ENCODE measurements at regions not wholly inside any gene's neighbourhood (a gene's known extent, or its start where the extent isn't known, plus 50 kb on each side); places are given as distances from the start of the nearest gene placed in this dataset.

GRCh38 chr9:18390393-18390792 lies 83.6 kb upstream of the ADAMTSL1 start:
- H2BK5ac ChIP-seq (ENCODE audit: low read depth, low read length, poor library complexity, severe bottlenecking) = no peak overlapping the region
- H3K4me3 ChIP-seq (ENCODE audit: insufficient read depth, low read depth, low read length) = no peak overlapping the region
- no peak overlapping the region for H2BK120ac ChIP-seq (ENCODE audit: low read depth, low read length)
- H3K18ac ChIP-seq (ENCODE audit: low read depth, low read length) = no peak overlapping the region
- H3K9me3 ChIP-seq (ENCODE audit: control insufficient read depth, insufficient read depth, low read length) = no peaks in the 10 kb centered on the region
- no peak overlapping the region for H3K4me2 ChIP-seq (ENCODE audit: low read depth, low read length)
- POLR2A ChIA-PET (ENCODE audit: unreplicated experiment) = no interaction called here
- H3K4ac ChIP-seq (ENCODE audit: low read depth, low read length) = no peak overlapping the region
- DNase-seq = peak; percentile 26
- no peak overlapping the region for H2AK9ac ChIP-seq (replicated peaks; ENCODE audit: low read depth, low read length, poor library complexity)
- no peaks in the 10 kb centered on the region for H3K9me1 ChIP-seq (ENCODE audit: insufficient read depth, low read length)
- no peaks in the 10 kb centered on the region for H3K79me1 ChIP-seq (ENCODE audit: low read depth in 1 of 2, low read length in 2 of 2)
- no peak overlapping the region for H2BK15ac ChIP-seq (ENCODE audit: low read depth, low read length)
- no peaks in the 10 kb centered on the region for H3K4me1 ChIP-seq (ENCODE audit: control insufficient read depth, insufficient read depth, low read length)
- H2AK5ac ChIP-seq (ENCODE audit: low read depth, low read length) = no peak overlapping the region
- H3K27me3 ChIP-seq (ENCODE audit: control insufficient read depth, insufficient read depth, low read length) = no peaks in the 10 kb centered on the region
- no peak overlapping the region for H4K91ac ChIP-seq (ENCODE audit: insufficient read depth, low read depth, low read length)
- H3K36me3 ChIP-seq (ENCODE audit: control insufficient read depth, insufficient read depth, low read length) = no peaks in the 10 kb centered on the region
- intact Hi-C loops (cut with micrococcal nuclease) (no loop called here), in situ Hi-C loops (cut with MboI; ENCODE audit: low sequenced_read_pairs) (no loop called here), dilution Hi-C loops (cut with HindIII; ENCODE audit: low sequenced_read_pairs, unreplicated experiment) (no loop called here)
- no peak for ATAC-seq (ENCODE audit: low read depth)
- H3K23ac ChIP-seq (ENCODE audit: low read depth, low read length) = no peak overlapping the region
- no peak overlapping the region for H3K14ac ChIP-seq (replicated peaks; ENCODE audit: low read depth, low read length)
- H4K20me1 ChIP-seq (ENCODE audit: insufficient read depth, low read length) = no peaks in the 10 kb centered on the region
- H2AFZ ChIP-seq (replicated peaks; ENCODE audit: low read length, poor library complexity) = no peak overlapping the region
- no peak overlapping the region for H2BK20ac ChIP-seq (ENCODE audit: low read depth, low read length)
- no peak for TF ChIP-seq BHLHE40 (IDR thresholded peaks at IDR 0.05; ENCODE audit: low read depth, low read length)
- TF ChIP-seq POLR2A (IDR thresholded peaks at IDR 0.05; ENCODE audit: low read depth, low read length) = no peak
- TF ChIP-seq CEBPB (IDR thresholded peaks at IDR 0.05; ENCODE audit: low read depth, low read length) = no peak
- no peak for TF ChIP-seq ELK1 (IDR thresholded peaks at IDR 0.05; ENCODE audit: borderline replicate concordance, low read depth, low read length)
- no peak for TF ChIP-seq NFE2L2 (IDR thresholded peaks at IDR 0.05; ENCODE audit: low read depth, low read length)
- TF ChIP-seq USF2 (IDR thresholded peaks at IDR 0.05; ENCODE audit: low read depth, low read length) = no peak
- TF ChIP-seq RFX5 (IDR thresholded peaks at IDR 0.05; ENCODE audit: low read depth, low read length) = no peak
- no peak for TF ChIP-seq MXI1 (IDR thresholded peaks at IDR 0.05; ENCODE audit: borderline replicate concordance, low read depth, low read length)
- TF ChIP-seq RAD21 (IDR thresholded peaks at IDR 0.05; ENCODE audit: low read length) = no peak
- TF ChIP-seq FOS (IDR thresholded peaks at IDR 0.05; ENCODE audit: low read depth, low read length) = no peak
- TF ChIP-seq MAZ (IDR thresholded peaks at IDR 0.05; ENCODE audit: borderline replicate concordance, low read depth, low read length) = no peak
- TF ChIP-seq RCOR1 (IDR thresholded peaks at IDR 0.05; ENCODE audit: insufficient replicate concordance, low read length) = no peak
- TF ChIP-seq MAFK (IDR thresholded peaks at IDR 0.05; ENCODE audit: low read depth, low read length) = no peak
- no peak for TF ChIP-seq CHD1 (IDR thresholded peaks at IDR 0.05; ENCODE audit: low read depth, low read length)
- CTCF ChIA-PET = no interaction called here
- no peak overlapping the region for H3K56ac ChIP-seq (ENCODE audit: extremely low read depth, insufficient read depth, low read length)
- no TSS peak for BruUV-seq (replicated peaks)
- H4K5ac ChIP-seq (ENCODE audit: low read depth, low read length) = no peak overlapping the region
- H4K8ac ChIP-seq (ENCODE audit: low read depth in 2 of 2, low read length in 2 of 2) = no peak overlapping the region
- H3K9ac ChIP-seq (ENCODE audit: low read depth, low read length) = no peak overlapping the region
- WGBS, 2 experiments (ENCODE audit: extremely low coverage in 2 of 2, insufficient read length in 1 of 2) = 86% methylated on average over 1 of the region's 4 CpGs; no CpG with 5 or more reads in 1 of the 2 experiments
- H3K27ac ChIP-seq (ENCODE audit: insufficient read depth, low read length) = no peak overlapping the region
